A549 (cell line): ENCODE measurements at regions not wholly inside any gene's neighbourhood (a gene's known extent, or its start where the extent isn't known, plus 50 kb on each side); places are given as distances from the start of the nearest gene placed in this dataset.
A peak's percentile ranks its signal among the peaks of the same experiment; 100 is the strongest.

Experiments used
- ATAC-seq, 2 experiments: fragments of 200-7000 bp in 1 of 2; fragments of >200 bp in 1 of 2; cut with Nextera tagmentation in 1 of 2; cut with Tn5 transposase in 1 of 2; 3 replicates each; pipeline versions ENCODE4 v1.8.0 to v1.9.1; 2018 to 2020; ENCODE audit warnings: mild to moderate bottlenecking in 1 of 2, moderate library complexity in 1 of 2
- CTCF ChIA-PET: fragments of 300-600 bp; sonication (Branson Sonifier 250); formaldehyde crosslinking; extraction: SDS; loops from one replicate; lab custom pipeline; 2021; ENCODE audit warnings: antibody characterized with exemption, inconsistent platforms; lab: Yijun Ruan, JAX
- POLR2A ChIA-PET: fragments of 350-600 bp; formaldehyde crosslinking; extraction: SDS; loops from one replicate; lab custom pipeline; 2021; ENCODE audit warnings: antibody characterized with exemption, inconsistent platforms; lab: Yijun Ruan, JAX
- DNase-seq, 2 experiments: peaks; one replicate each; pipeline versions ENCODE4 v3.0.0 to v3.0.0-alpha.2; 2011 to 2016; ENCODE audit warnings: low read depth in 1 of 2, low spot score in 1 of 2
- FAIRE-seq: peaks from 2 replicates; lab custom pipeline; 2011; peaks lifted over from hg19 to GRCh38; lab: Jason Lieb, UNC
- H3K27ac ChIP-seq, 2 experiments: fragments of >200 bp; sonication (Bioruptor Twin); formaldehyde crosslinking; 3 replicates each; pipeline ENCODE4 v1.5.1; 2016 to 2017
- H3K4me1 ChIP-seq: fragments of >200 bp; sonication (Bioruptor Twin); formaldehyde crosslinking; 3 replicates; pipeline ENCODE4 v1.6.1; 2016
- H3K4me2 ChIP-seq: fragments of >200 bp; sonication (Bioruptor Twin); formaldehyde crosslinking; 3 replicates; pipeline ENCODE4 v1.6.1; 2016
- H3K4me3 ChIP-seq: fragments of >200 bp; sonication (Bioruptor Twin); formaldehyde crosslinking; 3 replicates; pipeline ENCODE4 v1.5.1; 2016
- H3K9me3 ChIP-seq: fragments of >200 bp; sonication (Bioruptor Twin); formaldehyde crosslinking; 3 replicates; pipeline ENCODE4 v1.6.1; 2016
- BHLHE40 ChIP-seq: IDR thresholded peaks from 2 replicates; pipeline ENCODE4 v1.6.1; 2012; ENCODE audit warnings: low read depth, low read length, inconsistent platforms
- CBX2 ChIP-seq: fragments of 200-600 bp; sonication (generic); IDR thresholded peaks from 2 replicates; pipeline ENCODE4 v1.6.1; 2016; ENCODE audit warnings: low read depth, mild to moderate bottlenecking, borderline replicate concordance
- CEBPB ChIP-seq, 2 experiments: fragments of >200 bp in 1 of 2; sonication (Bioruptor Twin) in 1 of 2; formaldehyde crosslinking in 1 of 2; IDR thresholded peaks; 2 replicates each; pipeline ENCODE4 v1.6.1; 2012 to 2016
- CTCF ChIP-seq: fragments of >200 bp; sonication (Bioruptor Twin); formaldehyde crosslinking; IDR thresholded peaks from 3 replicates; pipeline ENCODE4 v1.5.1; 2016
- EHF ChIP-seq: fragments of 250-450 bp; sonication (Bioruptor Pico); IDR thresholded peaks from 2 replicates; pipeline ENCODE4 v1.5.0; 2020; ENCODE audit warnings: mild to moderate bottlenecking
- EP300 ChIP-seq, 2 experiments: fragments of >200 bp; sonication (Bioruptor Twin); formaldehyde crosslinking; IDR thresholded peaks; 2 replicates in 1 of 2; 3 replicates in 1 of 2; pipeline ENCODE4 v1.6.1; 2016 to 2017
- ESRRA ChIP-seq: fragments of 150-350 bp; IDR thresholded peaks from 2 replicates; pipeline ENCODE4 v1.6.1; 2014; ENCODE audit warnings: mild to moderate bottlenecking, low read length, borderline replicate concordance
- FOXS1 ChIP-seq: fragments of 250-450 bp; sonication (Bioruptor Pico); IDR thresholded peaks from 2 replicates; pipeline ENCODE4 v1.5.0; 2020; ENCODE audit warnings: mild to moderate bottlenecking, moderate library complexity
- GATA3 ChIP-seq: IDR thresholded peaks from 2 replicates; pipeline ENCODE4 v1.6.1; 2012; ENCODE audit warnings: borderline replicate concordance
- HDAC2 ChIP-seq: fragments of 200-600 bp; sonication (generic); IDR thresholded peaks from 2 replicates; pipeline ENCODE4 v1.6.1; 2016
- HOXB5 ChIP-seq: fragments of 250-450 bp; sonication (Bioruptor Pico); IDR thresholded peaks from 2 replicates; pipeline ENCODE4 v1.5.0; 2020; ENCODE audit warnings: mild to moderate bottlenecking, moderate library complexity
- JUN ChIP-seq, 2 experiments: fragments of >200 bp; sonication (Bioruptor Twin); formaldehyde crosslinking; IDR thresholded peaks; 2 replicates in 1 of 2; 3 replicates in 1 of 2; pipeline ENCODE4 v1.6.1; 2016 to 2017
- JUNB ChIP-seq: fragments of >200 bp; sonication (Bioruptor Twin); formaldehyde crosslinking; IDR thresholded peaks from 2 replicates; pipeline ENCODE4 v1.6.1; 2016
- KDM5A ChIP-seq: fragments of 200-600 bp; sonication (generic); IDR thresholded peaks from 2 replicates; pipeline ENCODE4 v1.6.1; 2016; ENCODE audit warnings: antibody characterized with exemption, mild to moderate bottlenecking
- MAFK ChIP-seq: fragments of 450-650 bp; IDR thresholded peaks from 2 replicates; pipeline ENCODE4 v1.6.1; 2014; ENCODE audit not compliant: partially characterized antibody
- MAZ ChIP-seq: fragments of 150-350 bp; IDR thresholded peaks from 2 replicates; pipeline ENCODE4 v1.6.1; 2014; ENCODE audit warnings: antibody characterized with exemption, low read depth, low read length, borderline replicate concordance
- NR3C1 ChIP-seq: fragments of >200 bp; sonication (Bioruptor Twin); formaldehyde crosslinking; IDR thresholded peaks from 3 replicates; pipeline ENCODE4 v1.6.1; 2017
- PHF8 ChIP-seq: fragments of 200-600 bp; sonication (generic); IDR thresholded peaks from 2 replicates; pipeline ENCODE4 v1.6.1; 2016; ENCODE audit warnings: low read depth, mild to moderate bottlenecking, antibody characterized with exemption, moderate library complexity, borderline replicate concordance
- POLR2A ChIP-seq: IDR thresholded peaks from 2 replicates; pipeline ENCODE4 v1.6.1; 2012; ENCODE audit warnings: mild to moderate bottlenecking, low read length
- RAD21 ChIP-seq, 2 experiments: fragments of >200 bp in 1 of 2; sonication (Bioruptor Twin) in 1 of 2; formaldehyde crosslinking in 1 of 2; IDR thresholded peaks in 1 of 2; conservative IDR thresholded peaks in 1 of 2; 2 replicates in 1 of 2; 3 replicates in 1 of 2; pipeline ENCODE4 v1.6.1; 2012 to 2018; ENCODE audit warnings: inconsistent platforms in 1 of 2
- RARB ChIP-seq: fragments of 250-450 bp; sonication (Bioruptor Pico); IDR thresholded peaks from 2 replicates; pipeline ENCODE4 v1.8.0; 2021; ENCODE audit warnings: mild to moderate bottlenecking, moderate library complexity
- RCOR1 ChIP-seq: fragments of 150-350 bp; IDR thresholded peaks from 2 replicates; pipeline ENCODE4 v1.6.1; 2014; ENCODE audit warnings: antibody characterized with exemption, low read length, low read depth
- REST ChIP-seq: fragments of 200-600 bp; sonication (generic); IDR thresholded peaks from 2 replicates; pipeline ENCODE4 v1.6.1; 2016; ENCODE audit warnings: antibody characterized with exemption, mild to moderate bottlenecking, moderate library complexity
- RNF2 ChIP-seq: fragments of 200-600 bp; sonication (generic); IDR thresholded peaks from 2 replicates; pipeline ENCODE4 v1.6.1; 2016; ENCODE audit warnings: low read depth, mild to moderate bottlenecking, antibody characterized with exemption, moderate library complexity, borderline replicate concordance
- SREBF2 ChIP-seq: fragments of 450-650 bp; IDR thresholded peaks from 2 replicates; pipeline ENCODE4 v1.6.1; 2014; ENCODE audit warnings: mild to moderate bottlenecking, moderate library complexity
- TFCP2L1 ChIP-seq: fragments of 250-450 bp; sonication (Bioruptor Pico); IDR thresholded peaks from 2 replicates; pipeline ENCODE4 v1.5.0; 2021; ENCODE audit warnings: mild to moderate bottlenecking
- ZC3H11A ChIP-seq: fragments of 450-650 bp; IDR thresholded peaks from 2 replicates; pipeline ENCODE4 v1.6.1; 2014; ENCODE audit warnings: antibody characterized with exemption, mild to moderate bottlenecking
- ZFP36 ChIP-seq: fragments of 450-650 bp; IDR thresholded peaks from 2 replicates; pipeline ENCODE4 v1.6.1; 2014; ENCODE audit warnings: borderline replicate concordance; ENCODE audit not compliant: partially characterized antibody
- ZNF302 ChIP-seq: fragments of 250-450 bp; sonication (Bioruptor Pico); IDR thresholded peaks from 2 replicates; pipeline ENCODE4 v1.9.0; 2021; ENCODE audit warnings: inconsistent platforms, mild to moderate bottlenecking, moderate library complexity
- ZSCAN20 ChIP-seq: fragments of 250-450 bp; sonication (Bioruptor Pico); IDR thresholded peaks from 2 replicates; pipeline ENCODE4 v1.8.0; 2022; ENCODE audit warnings: mild to moderate bottlenecking, moderate library complexity
- WGBS: methylation state at CpG from one replicate; pipeline ENCODE4 v1.1.6; 2017; ENCODE audit errors: missing lambda C conversion rate; 5-methylcytosine and 5-hydroxymethylcytosine counted together
- TF ChIP-seq, protein P1 (sequence below): fragments of 250-450 bp; sonication (Bioruptor Pico); IDR thresholded peaks from 2 replicates; pipeline ENCODE4 v1.5.0; 2021; ENCODE audit warnings: mild to moderate bottlenecking, moderate library complexity, borderline replicate concordance
- TF ChIP-seq, protein P2 (sequence below): IDR thresholded peaks from 2 replicates; pipeline ENCODE4 v1.6.1; 2012

DNA sequence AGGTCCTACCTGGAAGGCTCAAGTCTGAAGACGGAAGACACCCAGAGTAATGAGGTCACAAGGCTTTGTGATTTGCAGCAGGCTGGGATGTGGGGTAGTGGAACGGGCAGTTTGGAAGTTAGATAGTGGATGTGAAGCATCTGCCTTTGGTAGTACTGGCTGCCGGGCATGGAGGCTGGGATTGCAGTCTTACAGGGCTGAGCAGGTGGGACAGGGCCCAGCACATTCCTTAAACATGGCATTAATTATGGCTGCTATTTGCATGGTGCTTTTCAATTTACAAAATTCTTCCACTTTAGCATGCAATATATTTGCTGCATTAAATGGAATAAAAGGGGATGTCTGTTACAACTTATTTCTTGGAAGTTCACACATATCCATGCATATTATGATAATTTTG, 161.2 kb downstream of the UTP18 start:
- H3K27ac ChIP-seq = peak overlapping the region; percentile 67 to 77; a peak in 4 of 6 replicates
- ChIA-PET CTCF (no interaction called here), POLR2A (no interaction called here)
- no peak for DNase-seq
- 71% methylated on average over 3 of the region's 3 CpGs for WGBS
- H3K9me3 ChIP-seq = no peaks in the 10 kb centered on the region
- TF ChIP-seq JUN (IDR thresholded peaks at IDR 0.05) = no peak
- no peak for TF ChIP-seq CTCF
- no peak for TF ChIP-seq GATA3
- no peak for TF ChIP-seq CBX2
- TF ChIP-seq REST = no peak
- TF ChIP-seq SREBF2 = no peak
- TF ChIP-seq ZNF302 (CRISPR knock-in tag) = no peak
- TF ChIP-seq MAZ = no peak
- TF ChIP-seq MAFK = no peak
- no peak for TF ChIP-seq HOXB5 (CRISPR knock-in tag)
- TF ChIP-seq, protein P1, sequence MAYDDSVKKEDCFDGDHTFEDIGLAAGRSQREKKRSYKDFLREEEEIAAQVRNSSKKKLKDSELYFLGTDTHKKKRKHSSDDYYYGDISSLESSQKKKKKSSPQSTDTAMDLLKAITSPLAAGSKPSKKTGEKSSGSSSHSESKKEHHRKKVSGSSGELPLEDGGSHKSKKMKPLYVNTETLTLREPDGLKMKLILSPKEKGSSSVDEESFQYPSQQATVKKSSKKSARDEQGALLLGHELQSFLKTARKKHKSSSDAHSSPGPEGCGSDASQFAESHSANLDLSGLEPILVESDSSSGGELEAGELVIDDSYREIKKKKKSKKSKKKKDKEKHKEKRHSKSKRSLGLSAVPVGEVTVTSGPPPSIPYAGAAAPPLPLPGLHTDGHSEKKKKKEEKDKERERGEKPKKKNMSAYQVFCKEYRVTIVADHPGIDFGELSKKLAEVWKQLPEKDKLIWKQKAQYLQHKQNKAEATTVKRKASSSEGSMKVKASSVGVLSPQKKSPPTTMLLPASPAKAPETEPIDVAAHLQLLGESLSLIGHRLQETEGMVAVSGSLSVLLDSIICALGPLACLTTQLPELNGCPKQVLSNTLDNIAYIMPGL (CRISPR knock-in tag) = no peak
- TF ChIP-seq ZSCAN20 (CRISPR knock-in tag) = no peak
- no peak for TF ChIP-seq KDM5A
- TF ChIP-seq RARB (CRISPR knock-in tag) = no peak
- TF ChIP-seq HDAC2 = no peak
- TF ChIP-seq FOXS1 (CRISPR knock-in tag) = no peak
- no peak for TF ChIP-seq EHF (CRISPR knock-in tag)
- TF ChIP-seq PHF8 = no peak
- no peak for TF ChIP-seq ESRRA
- H3K4me2 ChIP-seq = no peak overlapping the region
- no peak overlapping the region for H3K4me3 ChIP-seq
- no peak for FAIRE-seq
- ATAC-seq = no peak
- peaks cover 27% of the 10 kb centered on the region for H3K4me1 ChIP-seq

GRCh38 chr17:51422634-51423033, 162.3 kb downstream of the UTP18 start:
- ChIA-PET CTCF (interaction anchor here (0.6 to 2.9 kb wide), 7 partner anchors 10 to 97 kb away, joined by 3 to 21 read pairs (median 5); no protein-coding TSS in a partner anchor), POLR2A (interaction anchor here (1.8 kb wide), 1 partner anchor 25 kb away, joined by 9 read pairs; no protein-coding TSS in a partner anchor)
- Histone ChIP-seq H3K4me3 (peak overlapping the region; percentile 18; the same call in 1 of the 3 replicates), H3K27ac (peak overlapping the region; percentile 67 to 77), H3K4me2 (peak overlapping the region; percentile 53), H3K9me3 (no peaks in the 10 kb centered on the region), H3K4me1 (peaks cover 27% of the 10 kb centered on the region)
- ATAC-seq (peak; percentile 84), DNase-seq (peak in 1 of 2 experiments; percentile 75), FAIRE-seq (peak; percentile 79)
- 9% methylated on average over 3 of the region's 3 CpGs for WGBS
- peak; percentile 45 to 53; a peak in 2 of 5 replicates for TF ChIP-seq EP300 (IDR thresholded peaks at IDR 0.05)
- TF ChIP-seq HDAC2 = no peak
- peak; percentile 43; the same call in 1 of the 2 replicates for TF ChIP-seq GATA3
- TF ChIP-seq ZC3H11A = no peak
- TF ChIP-seq BHLHE40 = no peak
- TF ChIP-seq ZFP36 = no peak
- TF ChIP-seq, protein P2, sequence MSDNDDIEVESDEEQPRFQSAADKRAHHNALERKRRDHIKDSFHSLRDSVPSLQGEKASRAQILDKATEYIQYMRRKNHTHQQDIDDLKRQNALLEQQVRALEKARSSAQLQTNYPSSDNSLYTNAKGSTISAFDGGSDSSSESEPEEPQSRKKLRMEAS = 0 out of 2 replicates have a peak, but pooled peaks have one; percentile 15
- TF ChIP-seq KDM5A = no peak
- no peak for TF ChIP-seq CBX2
- TF ChIP-seq TFCP2L1 (CRISPR knock-in tag) = no peak
- TF ChIP-seq ZNF302 (CRISPR knock-in tag) = no peak
- no peak for TF ChIP-seq NR3C1
- TF ChIP-seq RAD21 (conservative IDR thresholded peaks at IDR 0.05 in 1 of 2, IDR thresholded peaks at IDR 0.05 in 1 of 2) = no peak
- no peak for TF ChIP-seq CEBPB (IDR thresholded peaks at IDR 0.05)
- TF ChIP-seq ZSCAN20 (CRISPR knock-in tag) = no peak
- no peak for TF ChIP-seq POLR2A
- TF ChIP-seq RCOR1 = no peak
- no peak for TF ChIP-seq RNF2
- TF ChIP-seq PHF8 = no peak
- no peak for TF ChIP-seq FOXS1 (CRISPR knock-in tag)
- TF ChIP-seq JUNB = peak; percentile 42; the same call in 1 of the 2 replicates
